Endodermal cell (in vitro differentiated cells): ENCODE measurements at regions not wholly inside any gene's neighbourhood (a gene's known extent, or its start where the extent isn't known, plus 50 kb on each side); places are given as distances from the start of the nearest gene placed in this dataset.

Experiments
- DNase-seq: peaks from one replicate; pipeline ENCODE4 v3.0.0-alpha.2; 2017
- H3K27ac ChIP-seq: 2 replicates; pipeline ENCODE4 v1.5.1; 2013; ENCODE audit warnings: mild to moderate bottlenecking, low read depth, low read length, moderate library complexity
- H3K27me3 ChIP-seq: 2 replicates; pipeline ENCODE4 v1.6.1; 2013; ENCODE audit warnings: mild to moderate bottlenecking, low read length, moderate library complexity; ENCODE audit not compliant: insufficient read depth, control insufficient read depth, poor library complexity, severe bottlenecking
- H3K36me3 ChIP-seq: 2 replicates; pipeline ENCODE4 v1.7.0; 2013; ENCODE audit warnings: mild to moderate bottlenecking, low read length, moderate library complexity; ENCODE audit not compliant: control insufficient read depth, insufficient read depth
- H3K4me1 ChIP-seq: one replicate; pipeline ENCODE4 v1.7.0; 2013; ENCODE audit warnings: low read length; ENCODE audit not compliant: control insufficient read depth, insufficient read depth
- H3K4me3 ChIP-seq: 2 replicates; pipeline ENCODE4 v1.5.1; 2013; ENCODE audit warnings: mild to moderate bottlenecking, low read length, moderate library complexity
- H3K9ac ChIP-seq: 2 replicates; pipeline ENCODE4 v1.6.1; 2013; ENCODE audit warnings: mild to moderate bottlenecking, low read length, moderate library complexity; ENCODE audit not compliant: poor library complexity, severe bottlenecking; ENCODE audit errors: extremely low read depth
- H3K9me3 ChIP-seq: 2 replicates; pipeline ENCODE4 v1.6.1; 2013; ENCODE audit warnings: mild to moderate bottlenecking, low read length, moderate library complexity; ENCODE audit not compliant: control insufficient read depth
- H3K27ac Mint-ChIP-seq: 2 replicates; pipeline ENCODE4 v1.8.0; 2020; ENCODE audit warnings: mixed read lengths
- H3K27me3 Mint-ChIP-seq: 2 replicates; pipeline ENCODE4 v1.8.0; 2021; ENCODE audit warnings: mild to moderate bottlenecking, mixed read lengths; ENCODE audit not compliant: insufficient read depth
- H3K36me3 Mint-ChIP-seq: 2 replicates; pipeline ENCODE4 v1.8.0; 2020; ENCODE audit warnings: low read depth, mixed read lengths
- H3K4me1 Mint-ChIP-seq: 2 replicates; pipeline ENCODE4 v1.8.0; 2020; ENCODE audit warnings: mixed read lengths
- H3K4me3 Mint-ChIP-seq: 2 replicates; pipeline ENCODE4 v1.8.0; 2020; ENCODE audit warnings: mild to moderate bottlenecking, moderate library complexity, mixed read lengths
- H3K9me3 Mint-ChIP-seq: 2 replicates; pipeline ENCODE4 v1.8.0; 2020; ENCODE audit warnings: mild to moderate bottlenecking, mixed read lengths
- WGBS, 2 experiments: methylation state at CpG; one replicate each; pipeline versions ENCODE4 v1.1.5 to v1.1.7; 2013; ENCODE audit warnings: missing lambda C conversion rate in 2 of 2, mixed read lengths in 1 of 2; ENCODE audit not compliant: insufficient coverage in 1 of 2, insufficient read length in 1 of 2; 5-methylcytosine and 5-hydroxymethylcytosine counted together
- TF ChIP-seq, protein P1 (sequence below): fragments of 200-600 bp; sonication (generic); conservative IDR thresholded peaks from 2 replicates; pipeline ENCODE4 v1.5.0; 2021; ENCODE audit warnings: antibody characterized with exemption, mild to moderate bottlenecking

DNA sequence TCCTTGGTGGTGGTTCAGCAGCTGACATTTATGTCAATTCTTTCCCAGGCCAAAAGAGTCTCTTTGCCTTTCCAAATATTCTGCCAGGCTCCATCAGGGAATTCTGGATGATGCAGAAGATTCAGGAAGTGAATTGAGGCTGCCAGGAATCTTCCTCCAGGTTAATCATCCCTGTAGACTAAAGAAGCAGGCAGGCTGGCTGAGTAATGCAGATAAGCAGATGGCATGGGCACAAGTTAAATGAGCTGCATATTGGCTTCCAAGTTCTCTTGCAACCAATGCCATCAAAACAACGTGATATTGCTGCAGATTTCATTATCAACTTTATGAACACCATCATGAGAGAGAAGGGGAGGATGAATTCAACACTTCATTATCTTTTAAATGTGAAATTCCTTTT, 324.5 kb downstream of the KCNN2 start:
- Mint-ChIP-seq H3K27me3 (no peaks in the 10 kb centered on the region), H3K4me1 (no peaks in the 10 kb centered on the region), H3K36me3 (no peaks in the 10 kb centered on the region), H3K9me3 (no peaks in the 10 kb centered on the region), H3K4me3 (no peak overlapping the region), H3K27ac (no peak overlapping the region)
- TF ChIP-seq, protein P1, sequence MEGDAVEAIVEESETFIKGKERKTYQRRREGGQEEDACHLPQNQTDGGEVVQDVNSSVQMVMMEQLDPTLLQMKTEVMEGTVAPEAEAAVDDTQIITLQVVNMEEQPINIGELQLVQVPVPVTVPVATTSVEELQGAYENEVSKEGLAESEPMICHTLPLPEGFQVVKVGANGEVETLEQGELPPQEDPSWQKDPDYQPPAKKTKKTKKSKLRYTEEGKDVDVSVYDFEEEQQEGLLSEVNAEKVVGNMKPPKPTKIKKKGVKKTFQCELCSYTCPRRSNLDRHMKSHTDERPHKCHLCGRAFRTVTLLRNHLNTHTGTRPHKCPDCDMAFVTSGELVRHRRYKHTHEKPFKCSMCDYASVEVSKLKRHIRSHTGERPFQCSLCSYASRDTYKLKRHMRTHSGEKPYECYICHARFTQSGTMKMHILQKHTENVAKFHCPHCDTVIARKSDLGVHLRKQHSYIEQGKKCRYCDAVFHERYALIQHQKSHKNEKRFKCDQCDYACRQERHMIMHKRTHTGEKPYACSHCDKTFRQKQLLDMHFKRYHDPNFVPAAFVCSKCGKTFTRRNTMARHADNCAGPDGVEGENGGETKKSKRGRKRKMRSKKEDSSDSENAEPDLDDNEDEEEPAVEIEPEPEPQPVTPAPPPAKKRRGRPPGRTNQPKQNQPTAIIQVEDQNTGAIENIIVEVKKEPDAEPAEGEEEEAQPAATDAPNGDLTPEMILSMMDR, result no peak
- Histone ChIP-seq H3K9me3 (no peaks in the 10 kb centered on the region), H3K4me3 (no peak overlapping the region), H3K27ac (no peak overlapping the region), H3K27me3 (no peaks in the 10 kb centered on the region), H3K4me1 (no peaks in the 10 kb centered on the region), H3K9ac (no peak overlapping the region), H3K36me3 (no peaks in the 10 kb centered on the region)
- DNase-seq, result no peak
- 100% methylated on average over 1 of the region's 1 CpG; no CpG with 5 or more reads in 1 of the 2 experiments for WGBS, 2 experiments

DNA sequence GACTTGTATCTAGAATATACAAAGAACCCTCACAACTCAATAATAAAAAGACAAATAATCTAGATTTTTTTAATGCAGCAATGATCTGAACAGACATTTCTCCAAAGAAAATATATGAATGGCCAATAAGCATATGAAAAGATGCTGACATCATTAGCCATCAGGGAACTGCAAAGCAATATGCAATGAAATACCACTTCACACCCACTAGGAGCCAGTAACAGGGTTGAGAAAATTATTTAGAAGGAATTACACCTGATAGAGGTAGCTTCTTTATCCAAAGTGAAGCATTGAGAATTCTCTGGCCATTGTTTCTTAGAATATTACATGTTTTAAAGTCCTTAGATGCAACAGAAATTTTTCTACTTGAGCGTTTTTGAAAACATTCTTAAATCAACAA, 316.9 kb downstream of the KCNN2 start:
- no peak overlapping the region for H3K4me3 ChIP-seq
- Mint-ChIP-seq H3K4me1 (no peaks in the 10 kb centered on the region), H3K27me3 (no peaks in the 10 kb centered on the region), H3K36me3 (no peaks in the 10 kb centered on the region), H3K9me3 (peaks cover 4% of the 10 kb centered on the region), H3K27ac (no peak overlapping the region), H3K4me3 (no peak overlapping the region)
- DNase-seq, result no peak
- WGBS, 2 experiments, result no CpG with 5 or more reads among the region's 1 CpG
- no peak overlapping the region for H3K27ac ChIP-seq
- H3K36me3 ChIP-seq, result no peaks in the 10 kb centered on the region
- H3K27me3 ChIP-seq, result no peaks in the 10 kb centered on the region
- no peak overlapping the region for H3K9ac ChIP-seq
- TF ChIP-seq, protein P1, result peak; percentile 47
- no peaks in the 10 kb centered on the region for H3K9me3 ChIP-seq
- H3K4me1 ChIP-seq, result no peaks in the 10 kb centered on the region

GRCh38 chr5:114665551-114665950, 303.7 kb downstream of the KCNN2 start:
- WGBS, 2 experiments, result 78 to 84% methylated on average over 1 to 2 of the region's 2 CpGs

More at GRCh38 chr5:114665551-114665950, 303.7 kb downstream of the KCNN2 start:
- H3K9me3 Mint-ChIP-seq, result peaks cover 2% of the 10 kb centered on the region
- H3K27me3 Mint-ChIP-seq, result no peaks in the 10 kb centered on the region
- H3K4me3 ChIP-seq, result no peak overlapping the region
- no peaks in the 10 kb centered on the region for H3K36me3 ChIP-seq
- H3K9ac ChIP-seq, result no peak overlapping the region
- no peaks in the 10 kb centered on the region for H3K36me3 Mint-ChIP-seq
- H3K27me3 ChIP-seq, result no peaks in the 10 kb centered on the region
- H3K4me3 Mint-ChIP-seq, result no peak overlapping the region
- H3K27ac ChIP-seq, result no peak overlapping the region
- peak; percentile 49 for DNase-seq
- H3K4me1 ChIP-seq, result no peaks in the 10 kb centered on the region
- H3K4me1 Mint-ChIP-seq, result peaks cover 6% of the 10 kb centered on the region
- H3K27ac Mint-ChIP-seq, result no peak overlapping the region
- H3K9me3 ChIP-seq, result peaks cover 3% of the 10 kb centered on the region
- TF ChIP-seq, protein P1, result no peak
